ENCODE measurements at regions not wholly inside any gene's neighbourhood (a gene's known extent, or its start where the extent isn't known, plus 50 kb on each side); places are given as distances from the start of the nearest gene placed in this dataset.

- no peak for TF ChIP-seq CTCF (IDR thresholded peaks at IDR 0.05; ENCODE audit: low read depth, low read length, poor library complexity, severe bottlenecking)
- no peak for TF ChIP-seq EZH2phosphoT487 (IDR thresholded peaks at IDR 0.05; ENCODE audit: borderline replicate concordance, low read length)
Observed at GRCh38 chr21:32824950-32825349, 53.4 kb upstream of the PAXBP1 start.

Data from DOHH2 (cell line).